Renal cortical epithelial cell (primary cell): ENCODE measurements at regions not wholly inside any gene's neighbourhood (a gene's known extent, or its start where the extent isn't known, plus 50 kb on each side); places are given as distances from the start of the nearest gene placed in this dataset.
"Not testable (repeated sequence)": the region's sequence is repeated elsewhere in the genome, so short reads cannot be mapped to it uniquely, and the experiment has no call there.

Experiments used
- DNase-seq: peaks from one replicate; pipeline ENCODE4 v3.0.0-alpha.2; 2011; ENCODE audit warnings: low read depth

- DNase-seq: no peak
Measured at GRCh38 chr13:32828711-32829110, 187.5 kb upstream of the KL start.

GRCh38 chr13:32829269-32829668, 187.0 kb upstream of the KL start:
- peak; percentile 92 for DNase-seq

GRCh38 chr13:32829676-32830335, 186.4 kb upstream of the KL start:
- peak; percentile 98 for DNase-seq

GRCh38 chr13:32830336-32831031, 185.7 kb upstream of the KL start:
- no peak for DNase-seq

GRCh38 chr13:32837307-32837972, 178.8 kb upstream of the KL start:
- DNase-seq: no peak

GRCh38 chr13:32837973-32838927, 178.0 kb upstream of the KL start:
- DNase-seq: peak; percentile 40

GRCh38 chr13:32838945-32839344, 177.3 kb upstream of the KL start:
- DNase-seq: peak; percentile 78

- DNase-seq: no peak
Measured at GRCh38 chr13:32840113-32840512, 176.1 kb upstream of the KL start.

GRCh38 chr13:32840989-32841713, 175.1 kb upstream of the KL start:
- peak; percentile 8 for DNase-seq

- peak; percentile 4 for DNase-seq
Measured at GRCh38 chr13:32845952-32846950, 170.0 kb upstream of the KL start.

GRCh38 chr13:32847976-32848375, 168.2 kb upstream of the KL start:
- DNase-seq: not testable (repeated sequence)

GRCh38 chr13:32849369-32849768, 166.9 kb upstream of the KL start:
- DNase-seq: no peak

GRCh38 chr13:32850316-32851052, 165.7 kb upstream of the KL start:
- DNase-seq: no peak

GRCh38 chr13:32851083-32852069, 164.8 kb upstream of the KL start:
- no peak for DNase-seq

GRCh38 chr13:32852526-32852925, 163.7 kb upstream of the KL start:
- DNase-seq: peak; percentile 58

- no peak for DNase-seq
Measured at GRCh38 chr13:32857077-32857476, 159.1 kb upstream of the KL start.

- no peak for DNase-seq
Measured at GRCh38 chr13:32857689-32858088, 158.5 kb upstream of the KL start.

- no peak for DNase-seq
Measured at GRCh38 chr13:32859707-32860292, 156.4 kb upstream of the KL start.
